Neural progenitor cell (in vitro differentiated cells): ENCODE measurements at regions not wholly inside any gene's neighbourhood (a gene's known extent, or its start where the extent isn't known, plus 50 kb on each side); places are given as distances from the start of the nearest gene placed in this dataset.

Experiments
- DNase-seq: peaks from one replicate; pipeline ENCODE4 v3.0.0-alpha.2; 2016; ENCODE audit warnings: low spot score
- H2AFZ ChIP-seq: fragments of 200-600 bp; sonication (generic); replicated peaks from 2 replicates; pipeline ENCODE4 v1.6.1; 2016; ENCODE audit warnings: antibody characterized with exemption
- H3F3A ChIP-seq: fragments of 200-600 bp; sonication (generic); 2 replicates; pipeline ENCODE4 v1.6.1; 2016; ENCODE audit warnings: antibody characterized with exemption, low read depth
- H3K27ac ChIP-seq: fragments of 200-600 bp; sonication (generic); 2 replicates; pipeline ENCODE4 v1.5.1; 2016; ENCODE audit warnings: mild to moderate bottlenecking
- H3K27me3 ChIP-seq: fragments of 200-600 bp; sonication (generic); 2 replicates; pipeline ENCODE4 v1.6.1; 2016; ENCODE audit warnings: mild to moderate bottlenecking, moderate library complexity
- H3K36me3 ChIP-seq: fragments of 200-600 bp; sonication (generic); 2 replicates; pipeline ENCODE4 v1.5.1; 2016
- H3K4me1 ChIP-seq: fragments of 200-600 bp; sonication (generic); 2 replicates; pipeline ENCODE4 v1.6.1; 2016; ENCODE audit warnings: mixed run types
- H3K4me2 ChIP-seq: fragments of 200-600 bp; sonication (generic); 2 replicates; pipeline ENCODE4 v1.6.1; 2016
- H3K4me3 ChIP-seq: fragments of 200-600 bp; sonication (generic); 2 replicates; pipeline ENCODE4 v1.5.1; 2016
- H3K79me2 ChIP-seq: fragments of 200-600 bp; sonication (generic); 2 replicates; pipeline ENCODE4 v1.6.1; 2016; ENCODE audit warnings: low read depth
- H3K9ac ChIP-seq: fragments of 200-600 bp; sonication (generic); 2 replicates; pipeline ENCODE4 v1.6.1; 2016
- H3K9me3 ChIP-seq: fragments of 200-600 bp; sonication (generic); 2 replicates; pipeline ENCODE4 v1.5.1; 2016; ENCODE audit warnings: low read depth
- H4K20me1 ChIP-seq: fragments of 200-600 bp; sonication (generic); 2 replicates; pipeline ENCODE4 v1.6.1; 2016; ENCODE audit warnings: low read depth
- H3K27ac Mint-ChIP-seq: 3 replicates; pipeline ENCODE4 v1.8.0; 2021; ENCODE audit warnings: mixed read lengths
- H3K27me3 Mint-ChIP-seq: 2 replicates; pipeline ENCODE4 v1.8.0; 2022; ENCODE audit warnings: low read depth, mild to moderate bottlenecking, inconsistent platforms, moderate library complexity, mixed read lengths; ENCODE audit not compliant: insufficient read depth
- H3K36me3 Mint-ChIP-seq: 3 replicates; pipeline ENCODE4 v1.8.0; 2021; ENCODE audit warnings: mixed read lengths
- H3K4me1 Mint-ChIP-seq: 3 replicates; pipeline ENCODE4 v1.8.0; 2021; ENCODE audit warnings: mixed read lengths
- H3K4me3 Mint-ChIP-seq: 3 replicates; pipeline ENCODE4 v1.8.0; 2021; ENCODE audit warnings: mild to moderate bottlenecking, moderate library complexity, mixed read lengths
- H3K9me3 Mint-ChIP-seq: 3 replicates; pipeline ENCODE4 v1.8.0; 2020; ENCODE audit warnings: mixed read lengths
- CTCF ChIP-seq: fragments of 200-600 bp; sonication (generic); IDR thresholded peaks from 2 replicates; pipeline ENCODE4 v1.5.1; 2017; ENCODE audit warnings: antibody characterized with exemption, mild to moderate bottlenecking
- EZH2 ChIP-seq: fragments of 200-600 bp; sonication (generic); IDR thresholded peaks from 2 replicates; pipeline ENCODE4 v1.6.1; 2017; ENCODE audit warnings: antibody characterized with exemption, mild to moderate bottlenecking, moderate library complexity
- EZH2phosphoT487 ChIP-seq: fragments of 200-600 bp; sonication (generic); IDR thresholded peaks from 2 replicates; pipeline ENCODE4 v1.6.1; 2017; ENCODE audit warnings: antibody characterized with exemption

- Histone ChIP-seq H3F3A (no peaks in the 10 kb centered on the region), H3K4me2 (no peak overlapping the region), H3K4me1 (peaks cover 9% of the 10 kb centered on the region), H4K20me1 (no peaks in the 10 kb centered on the region), H2AFZ (no peak overlapping the region), H3K36me3 (no peaks in the 10 kb centered on the region), H3K27me3 (no peaks in the 10 kb centered on the region), H3K79me2 (no peaks in the 10 kb centered on the region), H3K27ac (no peak overlapping the region), H3K9ac (no peak overlapping the region), H3K9me3 (no peaks in the 10 kb centered on the region), H3K4me3 (no peak overlapping the region)
- H3K36me3 Mint-ChIP-seq: peaks cover 19% of the 10 kb centered on the region
- H3K27ac Mint-ChIP-seq: no peak overlapping the region
- H3K4me1 Mint-ChIP-seq: peaks cover 13% of the 10 kb centered on the region
- TF ChIP-seq CTCF (no peak), EZH2 (no peak), EZH2phosphoT487 (no peak)
- DNase-seq: no peak
- H3K27me3 Mint-ChIP-seq: no peaks in the 10 kb centered on the region
- peaks cover 12% of the 10 kb centered on the region for H3K9me3 Mint-ChIP-seq
- no peak overlapping the region for H3K4me3 Mint-ChIP-seq
Observed at GRCh38 chr13:73962284-73962683, 171.9 kb downstream of the KLF12 start.

- Mint-ChIP-seq H3K9me3 (peaks cover 12% of the 10 kb centered on the region), H3K27me3 (no peaks in the 10 kb centered on the region), H3K4me1 (peaks cover 3% of the 10 kb centered on the region), H3K27ac (no peak overlapping the region), H3K36me3 (peaks cover 19% of the 10 kb centered on the region), H3K4me3 (no peak overlapping the region)
- H3K9me3 ChIP-seq: no peaks in the 10 kb centered on the region
- H3F3A ChIP-seq: no peaks in the 10 kb centered on the region
- no peaks in the 10 kb centered on the region for H3K79me2 ChIP-seq
- H4K20me1 ChIP-seq: no peaks in the 10 kb centered on the region
- TF ChIP-seq EZH2: no peak
- no peak for TF ChIP-seq EZH2phosphoT487
- TF ChIP-seq CTCF: no peak
- no peak overlapping the region for H3K27ac ChIP-seq
- H3K36me3 ChIP-seq: no peaks in the 10 kb centered on the region
- H3K27me3 ChIP-seq: no peaks in the 10 kb centered on the region
- no peak overlapping the region for H3K4me2 ChIP-seq
- no peak overlapping the region for H3K9ac ChIP-seq
- peaks cover 3% of the 10 kb centered on the region for H3K4me1 ChIP-seq
- no peak overlapping the region for H2AFZ ChIP-seq
- H3K4me3 ChIP-seq: no peak overlapping the region
- no peak for DNase-seq
Observed at GRCh38 chr13:73961181-73961580, 173.0 kb downstream of the KLF12 start.

- no peak overlapping the region for H3K9ac ChIP-seq
- Mint-ChIP-seq H3K9me3 (peaks cover 12% of the 10 kb centered on the region), H3K4me1 (no peaks in the 10 kb centered on the region), H3K4me3 (no peak overlapping the region), H3K27ac (no peak overlapping the region), H3K36me3 (peaks cover 19% of the 10 kb centered on the region), H3K27me3 (peaks cover 2% of the 10 kb centered on the region)
- H4K20me1 ChIP-seq: no peaks in the 10 kb centered on the region
- no peak overlapping the region for H2AFZ ChIP-seq
- no peak overlapping the region for H3K4me2 ChIP-seq
- no peaks in the 10 kb centered on the region for H3F3A ChIP-seq
- H3K36me3 ChIP-seq: no peaks in the 10 kb centered on the region
- no peak overlapping the region for H3K4me3 ChIP-seq
- no peak overlapping the region for H3K27ac ChIP-seq
- no peaks in the 10 kb centered on the region for H3K4me1 ChIP-seq
- no peak for DNase-seq
- no peaks in the 10 kb centered on the region for H3K9me3 ChIP-seq
- TF ChIP-seq EZH2: no peak
- TF ChIP-seq EZH2phosphoT487: no peak
- no peak for TF ChIP-seq CTCF
- H3K27me3 ChIP-seq: no peaks in the 10 kb centered on the region
- no peaks in the 10 kb centered on the region for H3K79me2 ChIP-seq
Observed at GRCh38 chr13:73960474-73960873, 173.7 kb downstream of the KLF12 start.
